HuH-7.5 (cell line): ENCODE measurements at regions not wholly inside any gene's neighbourhood (a gene's known extent, or its start where the extent isn't known, plus 50 kb on each side); places are given as distances from the start of the nearest gene placed in this dataset.

ENCODE experiments used
- DNase-seq: peaks from one replicate; pipeline ENCODE4 v3.0.0; 2011; ENCODE audit warnings: low spot score

GRCh38 chr6:167755461-167755860 is 71.2 kb upstream of the AFDN start:
- no peak for DNase-seq

GRCh38 chr6:167756597-167756996 is 70.1 kb upstream of the AFDN start:
- no peak for DNase-seq

GRCh38 chr6:167757249-167757648 is 69.5 kb upstream of the AFDN start:
- DNase-seq = no peak

GRCh38 chr6:167757821-167758220 is 68.9 kb upstream of the AFDN start:
- DNase-seq = no peak

- no peak for DNase-seq
These were observed 68.2 kb upstream of the AFDN start for GRCh38 chr6:167758309-167759023.

- DNase-seq = no peak
These were observed 67.5 kb upstream of the AFDN start for GRCh38 chr6:167759206-167759605.

- DNase-seq = no peak
These were observed 66.8 kb upstream of the AFDN start for GRCh38 chr6:167759912-167760311.

GRCh38 chr6:167760979-167761793 is 65.5 kb upstream of the AFDN start:
- DNase-seq = peak; percentile 59

GRCh38 chr6:167761794-167762258 is 64.9 kb upstream of the AFDN start:
- DNase-seq = no peak

GRCh38 chr6:167762259-167762962 is 64.3 kb upstream of the AFDN start:
- peak; percentile 89 for DNase-seq

GRCh38 chr6:167763056-167763944 is 63.4 kb upstream of the AFDN start:
- no peak for DNase-seq

GRCh38 chr6:167764215-167764614 is 62.5 kb upstream of the AFDN start:
- no peak for DNase-seq

GRCh38 chr6:167764713-167765479 is 61.8 kb upstream of the AFDN start:
- DNase-seq = no peak

- no peak for DNase-seq
These were observed 59.6 kb upstream of the AFDN start for GRCh38 chr6:167766986-167767714.

GRCh38 chr6:167767715-167768107 is 59.0 kb upstream of the AFDN start:
- no peak for DNase-seq

- no peak for DNase-seq
These were observed 58.1 kb upstream of the AFDN start for GRCh38 chr6:167768471-167769215.

GRCh38 chr6:167769408-167770190 is 57.1 kb upstream of the AFDN start:
- no peak for DNase-seq

GRCh38 chr6:167770291-167770955 is 56.3 kb upstream of the AFDN start:
- no peak for DNase-seq
